GM18508 (cell line): ENCODE measurements at regions not wholly inside any gene's neighbourhood (a gene's known extent, or its start where the extent isn't known, plus 50 kb on each side); places are given as distances from the start of the nearest gene placed in this dataset.

ENCODE experiments used
- ATAC-seq: cut with Tn5 transposase; IDR thresholded peaks from one replicate; pipeline ENCODE4 v1.9.1; 2021; ENCODE audit warnings: moderate number of reproducible peaks; ENCODE audit not compliant: insufficient read depth, unreplicated experiment

- no peak for ATAC-seq
These were observed 220.8 kb upstream of the GPR26 start for GRCh38 chr10:123445261-123445775.

GRCh38 chr10:123446449-123447156, 219.6 kb upstream of the GPR26 start:
- ATAC-seq = no peak

- ATAC-seq = no peak
These were observed 216.8 kb upstream of the GPR26 start for GRCh38 chr10:123449234-123449962.

GRCh38 chr10:123450956-123451605, 215.1 kb upstream of the GPR26 start:
- no peak for ATAC-seq

GRCh38 chr10:123451618-123452245, 214.4 kb upstream of the GPR26 start:
- ATAC-seq = no peak

GRCh38 chr10:123454987-123455386, 211.2 kb upstream of the GPR26 start:
- ATAC-seq = no peak

- no peak for ATAC-seq
These were observed 210.3 kb upstream of the GPR26 start for GRCh38 chr10:123455861-123456260.

GRCh38 chr10:123458933-123459332, 207.2 kb upstream of the GPR26 start:
- no peak for ATAC-seq

- no peak for ATAC-seq
These were observed 206.6 kb upstream of the GPR26 start for GRCh38 chr10:123459371-123460091.

GRCh38 chr10:123462246-123462645, 203.9 kb upstream of the GPR26 start:
- ATAC-seq = no peak

- ATAC-seq = no peak
These were observed 203.4 kb upstream of the GPR26 start for GRCh38 chr10:123462756-123463155.

GRCh38 chr10:123463181-123463580, 203.0 kb upstream of the GPR26 start:
- no peak for ATAC-seq

GRCh38 chr10:123463698-123464097, 202.5 kb upstream of the GPR26 start:
- ATAC-seq = no peak

GRCh38 chr10:123464430-123465323, 201.5 kb upstream of the GPR26 start:
- ATAC-seq = no peak

- ATAC-seq = no peak
These were observed 195.7 kb upstream of the GPR26 start for GRCh38 chr10:123470336-123470921.

- no peak for ATAC-seq
These were observed 194.3 kb upstream of the GPR26 start for GRCh38 chr10:123471811-123472210.

GRCh38 chr10:123472606-123473005, 193.5 kb upstream of the GPR26 start:
- no peak for ATAC-seq

- ATAC-seq = no peak
These were observed 191.5 kb upstream of the GPR26 start for GRCh38 chr10:123474700-123475099.

GRCh38 chr10:123475466-123475865, 190.7 kb upstream of the GPR26 start:
- no peak for ATAC-seq
